ENCODE measurements at regions not wholly inside any gene's neighbourhood (a gene's known extent, or its start where the extent isn't known, plus 50 kb on each side); places are given as distances from the start of the nearest gene placed in this dataset.

- no peaks in the 10 kb centered on the region for H4K20me1 ChIP-seq (ENCODE audit: insufficient read depth, low read length)
- H3F3A ChIP-seq (ENCODE audit: insufficient read depth, low read length) = no peaks in the 10 kb centered on the region
- H2AFZ ChIP-seq (ENCODE audit: low read length) = no peak overlapping the region
- H3K27me3 ChIP-seq (ENCODE audit: insufficient read depth, low read length) = no peaks in the 10 kb centered on the region
- no peaks in the 10 kb centered on the region for H3K79me2 ChIP-seq (ENCODE audit: insufficient read depth, low read length)
- H3K9me2 ChIP-seq (ENCODE audit: low read depth, low read length) = 0 out of 2 replicates have a peak, but pooled peaks cover 2% of the 10 kb centered on the region
- H3K4me1 ChIP-seq (ENCODE audit: insufficient read depth, low read length, severe bottlenecking) = no peaks in the 10 kb centered on the region
- no peaks in the 10 kb centered on the region for H3K9me3 ChIP-seq (ENCODE audit: low read length)
- no peak overlapping the region for H3K27ac ChIP-seq (ENCODE audit: low read depth, low read length, poor library complexity, severe bottlenecking)
- H3K36me3 ChIP-seq (ENCODE audit: insufficient read depth, low read length) = no peaks in the 10 kb centered on the region
- no peak overlapping the region for H3K4me3 ChIP-seq (ENCODE audit: low read depth, low read length, poor library complexity, severe bottlenecking)
- no peak overlapping the region for H3K4me2 ChIP-seq (ENCODE audit: low read length)
- TF ChIP-seq EZH2 (IDR thresholded peaks at IDR 0.05; ENCODE audit: borderline replicate concordance, low read length) (no peak), CTCF (IDR thresholded peaks at IDR 0.05; ENCODE audit: low read length) (no peak)
- no peak overlapping the region for H3K9ac ChIP-seq (ENCODE audit: low read length)
Observed at GRCh38 chr2:81078631-81079030, 774.1 kb upstream of the LRRTM1 start.

- H3K4me2 ChIP-seq (ENCODE audit: low read length) = no peak overlapping the region
- no peak overlapping the region for H3K9ac ChIP-seq (ENCODE audit: low read length)
Observed at GRCh38 chr2:81078102-81078501, 773.5 kb upstream of the LRRTM1 start.

GRCh38 chr2:81077396-81077795 is 772.8 kb upstream of the LRRTM1 start:
- no peak overlapping the region for H3K4me2 ChIP-seq (ENCODE audit: low read length)
- no peak overlapping the region for H3K9ac ChIP-seq (ENCODE audit: low read length)
- TF ChIP-seq EZH2 (IDR thresholded peaks at IDR 0.05; ENCODE audit: borderline replicate concordance, low read length) (no peak), CTCF (IDR thresholded peaks at IDR 0.05; ENCODE audit: low read length) (no peak)
- H3K9me2 ChIP-seq (ENCODE audit: low read depth, low read length) = 0 out of 2 replicates have a peak, but pooled peaks cover 2% of the 10 kb centered on the region
- no peaks in the 10 kb centered on the region for H3K9me3 ChIP-seq (ENCODE audit: low read length)
- H3K79me2 ChIP-seq (ENCODE audit: insufficient read depth, low read length) = no peaks in the 10 kb centered on the region
- H3K36me3 ChIP-seq (ENCODE audit: insufficient read depth, low read length) = no peaks in the 10 kb centered on the region
- no peaks in the 10 kb centered on the region for H3K4me1 ChIP-seq (ENCODE audit: insufficient read depth, low read length, severe bottlenecking)
- no peaks in the 10 kb centered on the region for H3K27me3 ChIP-seq (ENCODE audit: insufficient read depth, low read length)
- no peak overlapping the region for H2AFZ ChIP-seq (ENCODE audit: low read length)
- no peak overlapping the region for H3K4me3 ChIP-seq (ENCODE audit: low read depth, low read length, poor library complexity, severe bottlenecking)
- H4K20me1 ChIP-seq (ENCODE audit: insufficient read depth, low read length) = no peaks in the 10 kb centered on the region
- H3K27ac ChIP-seq (ENCODE audit: low read depth, low read length, poor library complexity, severe bottlenecking) = no peak overlapping the region
- H3F3A ChIP-seq (ENCODE audit: insufficient read depth, low read length) = no peaks in the 10 kb centered on the region

More at GRCh38 chr2:81078102-81078501, 773.5 kb upstream of the LRRTM1 start:
- Histone ChIP-seq H3K79me2 (ENCODE audit: insufficient read depth, low read length) (no peaks in the 10 kb centered on the region), H3K9me2 (ENCODE audit: low read depth, low read length) (0 out of 2 replicates have a peak, but pooled peaks cover 2% of the 10 kb centered on the region), H3K36me3 (ENCODE audit: insufficient read depth, low read length) (no peaks in the 10 kb centered on the region), H3K27ac (ENCODE audit: low read depth, low read length, poor library complexity, severe bottlenecking) (no peak overlapping the region), H4K20me1 (ENCODE audit: insufficient read depth, low read length) (no peaks in the 10 kb centered on the region), H3K4me3 (ENCODE audit: low read depth, low read length, poor library complexity, severe bottlenecking) (no peak overlapping the region), H3F3A (ENCODE audit: insufficient read depth, low read length) (no peaks in the 10 kb centered on the region), H3K27me3 (ENCODE audit: insufficient read depth, low read length) (no peaks in the 10 kb centered on the region), H3K4me1 (ENCODE audit: insufficient read depth, low read length, severe bottlenecking) (no peaks in the 10 kb centered on the region), H2AFZ (ENCODE audit: low read length) (no peak overlapping the region), H3K9me3 (ENCODE audit: low read length) (no peaks in the 10 kb centered on the region)
- no peak for TF ChIP-seq CTCF (IDR thresholded peaks at IDR 0.05; ENCODE audit: low read length)
- no peak for TF ChIP-seq EZH2 (IDR thresholded peaks at IDR 0.05; ENCODE audit: borderline replicate concordance, low read length)
